HG02840 (cell line): ENCODE measurements at regions not wholly inside any gene's neighbourhood (a gene's known extent, or its start where the extent isn't known, plus 50 kb on each side); places are given as distances from the start of the nearest gene placed in this dataset.

Experiments
- ATAC-seq: cut with Tn5 transposase; IDR thresholded peaks from one replicate; pipeline ENCODE4 v1.9.1; 2021; ENCODE audit warnings: mild to moderate bottlenecking, moderate library complexity, moderate number of reproducible peaks; ENCODE audit not compliant: unreplicated experiment, low FRiP score

GRCh38 chr19:28416245-28416644 is 796.7 kb downstream of the UQCRFS1 start:
- no peak for ATAC-seq

- ATAC-seq: no peak
These were observed 798.2 kb downstream of the UQCRFS1 start for GRCh38 chr19:28414748-28415147.

- ATAC-seq: no peak
These were observed 803.1 kb downstream of the UQCRFS1 start for GRCh38 chr19:28409859-28410258.

DNA sequence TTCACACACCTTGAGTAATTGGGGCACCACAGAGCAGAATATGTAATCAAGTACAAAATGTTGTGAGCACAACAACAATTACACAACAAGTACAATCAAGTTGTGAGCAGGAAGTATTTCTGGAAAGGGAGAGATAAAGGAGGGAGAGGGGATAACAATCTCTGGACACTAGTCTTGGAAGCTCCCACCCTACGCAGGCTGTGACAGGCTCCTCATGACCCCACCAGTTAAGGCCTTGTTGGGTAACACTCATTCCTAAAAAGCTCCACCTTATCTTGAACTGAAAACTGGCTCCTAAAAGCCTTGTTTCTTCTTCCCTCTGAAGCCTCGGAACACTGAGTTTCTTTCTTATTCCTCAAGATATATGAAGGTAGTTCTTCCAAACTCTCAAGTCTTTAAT is 806.0 kb downstream of the UQCRFS1 start:
- ATAC-seq: no peak

- no peak for ATAC-seq
These were observed 807.6 kb downstream of the UQCRFS1 start for GRCh38 chr19:28405346-28405742.

DNA sequence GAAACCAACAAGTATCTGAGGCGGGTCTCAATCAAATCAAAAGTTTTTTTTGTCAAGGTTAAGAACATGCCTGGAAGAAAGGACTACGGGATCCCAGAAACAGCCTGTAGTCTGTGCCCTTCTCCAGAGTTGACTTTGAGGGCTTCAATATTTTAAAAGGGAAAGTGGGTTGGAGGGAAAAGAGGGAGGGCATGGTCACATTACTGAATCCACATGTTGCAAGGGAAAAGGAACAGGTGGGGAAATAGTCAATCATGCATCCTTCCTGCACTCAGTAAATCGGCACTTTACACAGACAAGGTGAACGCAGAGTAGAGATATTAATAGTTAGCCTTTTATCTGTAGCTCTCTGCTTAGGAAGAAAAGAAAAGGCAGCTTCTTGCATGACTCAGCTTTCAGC is 808.5 kb downstream of the UQCRFS1 start:
- ATAC-seq: no peak

DNA sequence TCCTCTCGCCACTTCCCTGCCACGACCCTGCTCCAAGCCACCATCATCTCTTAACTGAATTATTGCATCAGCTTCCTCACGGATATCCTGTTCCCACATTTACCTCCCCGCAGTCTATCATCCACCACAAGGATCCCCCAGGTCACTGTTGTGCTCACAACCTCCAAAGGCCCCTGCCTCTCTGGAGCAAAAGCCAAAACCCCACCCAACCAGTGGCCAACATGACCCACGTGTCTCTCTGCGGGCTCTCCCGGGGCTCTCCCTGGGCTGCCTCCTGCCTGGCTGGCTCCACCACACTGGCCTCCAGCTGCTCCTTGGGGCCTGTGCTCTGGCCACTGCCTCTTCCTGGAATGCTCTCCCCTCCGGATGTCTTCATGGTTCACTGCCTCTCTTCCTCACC is 809.3 kb downstream of the UQCRFS1 start:
- no peak for ATAC-seq

DNA sequence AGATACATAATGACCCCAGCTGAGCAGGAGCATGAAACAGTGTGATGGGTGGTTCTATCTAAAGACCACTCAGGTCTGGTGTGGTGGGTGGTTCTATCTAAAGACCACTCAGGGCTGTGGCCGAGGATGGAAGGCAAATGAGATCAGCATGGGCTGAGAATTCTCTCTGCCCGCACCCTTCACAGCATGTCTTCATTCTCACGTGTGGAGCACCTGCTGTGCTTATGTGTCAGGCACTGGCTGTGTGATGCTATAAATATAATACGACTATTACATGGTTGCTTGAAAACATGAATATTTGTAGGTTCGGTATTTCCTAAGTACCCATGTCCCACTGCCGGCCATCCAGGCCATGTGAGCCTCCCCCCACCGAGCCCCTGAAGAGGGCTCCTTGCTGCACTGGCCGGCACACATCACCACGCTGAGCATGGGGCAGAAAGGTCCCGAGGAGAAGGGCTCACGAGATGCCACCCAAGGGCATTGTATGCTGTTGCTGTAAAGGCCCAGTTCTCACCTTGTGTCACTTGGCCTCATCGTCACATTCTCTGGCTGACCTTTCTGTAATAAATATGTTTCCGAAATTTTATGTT is 810.2 kb downstream of the UQCRFS1 start:
- ATAC-seq: no peak

GRCh38 chr19:28401739-28402424 is 811.1 kb downstream of the UQCRFS1 start:
- ATAC-seq: no peak

DNA sequence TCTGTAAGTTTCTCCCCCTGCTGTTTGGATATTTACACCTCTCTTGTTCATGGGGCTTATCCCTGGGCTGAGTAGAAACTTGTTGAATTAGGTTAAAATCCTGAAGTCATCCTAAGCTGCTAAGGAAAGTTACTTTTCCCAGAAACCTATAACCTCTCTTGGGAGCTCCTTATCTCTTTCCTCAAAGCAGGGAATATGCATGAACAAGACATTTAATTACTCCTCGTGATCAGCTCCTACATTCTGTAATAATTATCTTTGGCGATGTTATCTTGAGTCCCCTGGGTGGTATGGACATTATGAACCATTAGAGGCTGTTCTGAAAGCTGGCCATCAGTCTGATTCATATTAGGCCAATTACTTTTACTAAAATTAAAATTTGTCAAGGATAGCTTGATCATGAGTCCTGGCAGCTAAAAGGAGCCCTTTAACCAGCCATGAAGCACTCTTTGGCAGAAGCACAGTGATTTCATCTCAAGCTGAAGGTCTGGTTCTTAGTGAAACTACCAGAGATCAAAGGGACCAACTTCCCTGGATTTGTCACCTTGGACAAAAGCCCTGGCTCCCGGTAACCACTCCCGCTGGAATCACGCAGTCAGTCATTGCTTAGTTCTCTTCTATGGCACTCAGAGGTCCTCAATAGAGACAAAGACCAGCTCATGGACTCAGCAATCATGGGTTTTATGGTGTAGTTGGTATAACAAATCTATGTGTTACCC is 811.8 kb downstream of the UQCRFS1 start:
- no peak for ATAC-seq

DNA sequence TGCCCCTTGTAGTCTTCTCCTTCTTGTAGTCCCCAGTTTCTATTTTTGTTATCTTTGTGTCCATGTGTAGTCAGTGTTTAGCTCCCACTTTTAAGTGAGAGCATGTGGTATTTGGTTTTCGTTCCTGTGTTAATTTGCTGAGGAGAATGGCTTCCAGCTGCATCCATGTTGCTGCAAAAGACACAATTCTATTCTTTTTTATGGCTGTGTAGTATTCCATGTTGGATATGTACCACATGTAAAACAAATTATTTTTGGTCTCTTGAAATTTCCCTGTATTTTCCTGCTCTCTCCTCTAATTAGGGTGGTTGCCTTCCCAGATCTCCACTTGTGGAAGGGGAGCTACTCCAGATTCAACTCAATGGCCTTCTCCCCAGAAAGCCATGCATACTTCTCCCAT is 813.8 kb downstream of the UQCRFS1 start:
- no peak for ATAC-seq

DNA sequence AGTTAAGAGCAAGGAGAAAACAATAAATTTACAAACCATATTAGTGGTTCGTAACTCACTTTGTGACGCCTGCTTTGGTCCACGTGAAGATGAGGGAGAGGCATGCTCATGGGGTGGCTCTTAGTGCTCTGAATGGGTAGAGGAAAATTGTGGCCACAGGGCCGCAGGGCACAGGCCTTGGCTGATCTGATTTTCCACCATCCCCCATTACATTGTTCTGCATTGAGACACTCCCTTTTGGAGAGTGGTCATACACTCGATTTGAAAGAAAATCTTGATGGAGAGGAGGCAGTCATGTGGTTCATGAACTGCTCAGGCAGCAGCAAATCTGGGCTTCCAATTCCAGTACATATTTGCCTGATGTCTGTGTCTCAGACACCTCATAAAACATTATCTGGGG is 815.2 kb downstream of the UQCRFS1 start:
- ATAC-seq: no peak

- ATAC-seq: no peak
These were observed 815.6 kb downstream of the UQCRFS1 start for GRCh38 chr19:28397306-28397705.

DNA sequence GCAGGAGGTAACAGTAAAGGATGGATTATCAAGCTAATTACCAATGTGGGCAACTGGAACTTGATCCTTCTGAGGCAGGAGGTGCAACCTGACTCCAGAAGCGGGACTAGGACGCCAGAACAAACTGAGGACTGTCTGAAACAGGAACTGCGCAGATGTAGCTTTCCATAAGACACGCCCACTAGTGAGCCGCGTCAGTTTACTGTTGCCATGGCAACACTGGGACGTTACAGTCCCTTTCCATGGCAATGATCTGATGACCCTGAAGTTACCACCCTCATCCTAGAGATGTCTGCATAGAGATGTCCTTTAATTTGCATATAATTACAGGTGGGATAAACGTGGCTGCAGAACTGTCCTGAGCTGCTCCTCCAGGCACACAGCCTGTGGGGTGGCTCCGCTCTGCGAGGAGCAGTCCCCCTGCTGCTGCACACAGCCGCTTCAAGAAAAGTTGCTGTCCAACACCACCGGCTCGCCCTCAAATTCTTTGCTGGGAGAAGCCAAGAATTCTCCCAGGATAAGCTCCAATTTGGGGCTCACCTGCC is 816.6 kb downstream of the UQCRFS1 start:
- ATAC-seq: no peak

DNA sequence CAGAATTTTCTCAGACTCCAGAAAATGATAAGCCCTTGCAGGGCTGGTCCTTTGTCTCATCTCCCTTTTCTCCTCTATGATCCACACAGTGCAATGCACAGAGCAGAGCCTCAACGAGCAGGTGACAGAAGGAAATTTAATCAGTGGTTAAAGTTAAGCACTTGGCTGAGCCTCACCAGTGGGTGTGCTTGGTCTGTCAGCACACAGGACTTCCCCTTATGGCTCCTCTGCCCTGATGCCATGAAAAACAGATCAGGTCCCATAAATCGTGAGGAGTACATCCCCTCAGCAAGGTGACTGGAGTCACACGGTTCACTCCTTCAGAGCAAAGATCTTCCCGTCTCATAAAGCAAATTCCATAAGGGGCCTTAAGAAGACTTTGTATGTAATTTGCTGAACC is 818.2 kb downstream of the UQCRFS1 start:
- ATAC-seq: no peak

- ATAC-seq: no peak
These were observed 819.2 kb downstream of the UQCRFS1 start for GRCh38 chr19:28393574-28394336.

- no peak for ATAC-seq
These were observed 824.0 kb downstream of the UQCRFS1 start for GRCh38 chr19:28388988-28389387.

DNA sequence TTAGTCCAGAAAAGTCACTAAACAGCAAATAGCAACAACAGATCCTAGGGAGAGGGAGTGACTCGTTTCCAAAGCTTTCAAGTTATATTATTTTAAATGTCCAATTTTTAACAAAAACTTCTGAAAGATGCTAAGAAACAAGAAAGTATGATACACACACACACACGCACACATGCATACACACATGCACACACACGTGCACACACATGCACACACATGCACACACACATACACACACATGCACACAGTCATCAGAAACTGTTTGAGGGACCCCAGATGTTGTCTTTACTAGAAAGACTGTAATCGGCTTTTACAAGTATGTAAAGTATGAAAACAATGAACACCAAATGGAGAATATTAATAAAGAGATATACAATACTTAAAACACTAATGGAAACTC is 825.4 kb downstream of the UQCRFS1 start:
- ATAC-seq: no peak

- no peak for ATAC-seq
These were observed 826.5 kb downstream of the UQCRFS1 start for GRCh38 chr19:28386470-28386869.

GRCh38 chr19:28386066-28386465 is 826.9 kb downstream of the UQCRFS1 start:
- ATAC-seq: no peak

DNA sequence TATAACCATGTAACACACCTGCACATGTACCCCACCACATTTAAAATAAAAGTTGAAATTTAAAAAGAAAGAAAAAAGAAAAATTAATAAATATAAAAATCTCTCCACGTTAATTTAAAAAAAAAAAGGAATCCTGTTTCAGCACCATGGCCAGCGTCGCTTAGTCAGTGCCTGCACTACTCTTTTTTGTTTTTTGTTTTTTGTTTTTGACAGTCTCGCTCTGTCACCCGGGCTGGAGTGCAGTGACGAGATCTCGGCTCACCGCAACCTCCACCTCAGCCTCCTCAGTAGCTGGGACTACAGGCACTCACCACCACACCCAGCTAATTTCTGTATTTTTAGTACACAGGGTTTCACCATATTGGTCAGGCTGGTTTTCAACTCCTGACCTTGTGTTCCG is 835.9 kb downstream of the UQCRFS1 start:
- ATAC-seq: no peak
